H9 (cell line): ENCODE measurements at regions not wholly inside any gene's neighbourhood (a gene's known extent, or its start where the extent isn't known, plus 50 kb on each side); places are given as distances from the start of the nearest gene placed in this dataset.

Source experiments
- DNase-seq: peaks from one replicate; pipeline ENCODE4 v3.0.0-alpha.2; 2017
- H2AFZ ChIP-seq: one replicate; pipeline ENCODE4 v1.6.1; 2013; ENCODE audit warnings: mild to moderate bottlenecking, low read length, control low read depth, moderate library complexity
- H2AK5ac ChIP-seq: 2 replicates; pipeline ENCODE4 v1.6.1; 2013; ENCODE audit warnings: low read length, control low read depth, mixed read lengths; ENCODE audit not compliant: insufficient read length
- H2BK120ac ChIP-seq: one replicate; pipeline ENCODE4 v1.6.1; 2013; ENCODE audit warnings: low read depth, mild to moderate bottlenecking, low read length, control low read depth, inconsistent platforms; ENCODE audit not compliant: poor library complexity, severe bottlenecking
- H2BK12ac ChIP-seq: 2 replicates; pipeline ENCODE4 v1.6.1; 2013; ENCODE audit warnings: low read length, control low read depth, mixed read lengths, low read depth; ENCODE audit not compliant: insufficient read length
- H2BK15ac ChIP-seq: 2 replicates; pipeline ENCODE4 v1.6.1; 2013; ENCODE audit warnings: low read depth, low read length, control low read depth
- H2BK20ac ChIP-seq: one replicate; pipeline ENCODE4 v1.6.1; 2013; ENCODE audit warnings: low read depth, mild to moderate bottlenecking, low read length, control low read depth, inconsistent platforms; ENCODE audit not compliant: poor library complexity, severe bottlenecking
- H2BK5ac ChIP-seq: 2 replicates; pipeline ENCODE4 v1.6.1; 2013; ENCODE audit warnings: low read length, control low read depth, mixed read lengths; ENCODE audit not compliant: insufficient read length
- H3K14ac ChIP-seq: 2 replicates; pipeline ENCODE4 v1.6.1; 2013; ENCODE audit warnings: low read length, control low read depth; ENCODE audit not compliant: insufficient read depth
- H3K18ac ChIP-seq: 2 replicates; pipeline ENCODE4 v1.6.1; 2013; ENCODE audit warnings: low read depth, mild to moderate bottlenecking, mixed read lengths, low read length, control low read depth; ENCODE audit not compliant: insufficient read length
- H3K23ac ChIP-seq: 2 replicates; pipeline ENCODE4 v1.6.1; 2013; ENCODE audit warnings: low read length, control low read depth, mixed read lengths, low read depth; ENCODE audit not compliant: insufficient read length
- H3K23me2 ChIP-seq: 2 replicates; pipeline ENCODE4 v1.6.1; 2013; ENCODE audit warnings: low read depth, mild to moderate bottlenecking, mixed read lengths, low read length, control low read depth; ENCODE audit not compliant: insufficient read length, poor library complexity, severe bottlenecking
- H3K27ac ChIP-seq: 2 replicates; pipeline ENCODE4 v1.5.1; 2013; ENCODE audit warnings: low read length, control low read depth, mixed read lengths, low read depth; ENCODE audit not compliant: insufficient read length
- H3K27me3 ChIP-seq: 2 replicates; pipeline ENCODE4 v1.6.1; 2013; ENCODE audit warnings: low read length, control low read depth, inconsistent platforms; ENCODE audit not compliant: insufficient read depth
- H3K4ac ChIP-seq: 2 replicates; pipeline ENCODE4 v1.6.1; 2013; ENCODE audit warnings: low read depth, mild to moderate bottlenecking, control low read depth, inconsistent platforms, low read length, moderate library complexity
- H3K4me1 ChIP-seq: 2 replicates; pipeline ENCODE4 v1.6.1; 2013; ENCODE audit warnings: low read length, control low read depth, inconsistent platforms; ENCODE audit not compliant: insufficient read depth
- H3K4me2 ChIP-seq: 2 replicates; pipeline ENCODE4 v1.6.1; 2013; ENCODE audit warnings: low read length, control low read depth, mixed read lengths; ENCODE audit not compliant: insufficient read length, insufficient read depth
- H3K56ac ChIP-seq: 2 replicates; pipeline ENCODE4 v1.6.1; 2013; ENCODE audit warnings: low read depth, mild to moderate bottlenecking, mixed read lengths, low read length, control low read depth; ENCODE audit not compliant: insufficient read length
- H3K79me1 ChIP-seq: 2 replicates; pipeline ENCODE4 v1.6.1; 2013; ENCODE audit warnings: low read depth, mild to moderate bottlenecking, moderate library complexity, low read length, control low read depth, inconsistent platforms; ENCODE audit not compliant: insufficient read depth, poor library complexity, severe bottlenecking
- H3K79me2 ChIP-seq: 2 replicates; pipeline ENCODE4 v1.6.1; 2013; ENCODE audit warnings: low read length, control low read depth, inconsistent platforms; ENCODE audit not compliant: insufficient read depth
- H3K9ac ChIP-seq: 2 replicates; pipeline ENCODE4 v1.6.1; 2013; ENCODE audit warnings: low read length, control low read depth, mixed read lengths; ENCODE audit not compliant: insufficient read length; ENCODE audit errors: extremely low read depth
- H3K9me3 ChIP-seq: one replicate; pipeline ENCODE4 v1.6.1; 2013; ENCODE audit warnings: low read depth, low read length, inconsistent platforms; ENCODE audit not compliant: control insufficient read depth
- H3T11ph ChIP-seq: one replicate; pipeline ENCODE4 v1.6.1; 2013; ENCODE audit warnings: mild to moderate bottlenecking, low read length, control low read depth, inconsistent platforms
- H4K20me1 ChIP-seq: one replicate; pipeline ENCODE4 v1.6.1; 2013; ENCODE audit not compliant: control insufficient read depth, insufficient read length, insufficient read depth
- H4K5ac ChIP-seq: 2 replicates; pipeline ENCODE4 v1.6.1; 2013; ENCODE audit warnings: low read depth, mild to moderate bottlenecking, mixed read lengths, low read length, control low read depth; ENCODE audit not compliant: insufficient read length
- H4K8ac ChIP-seq: replicated peaks from 2 replicates; pipeline ENCODE4 v1.6.1; 2013; ENCODE audit warnings: low read length, control low read depth, mixed read lengths, low read depth; ENCODE audit not compliant: insufficient read length
- H4K91ac ChIP-seq: 2 replicates; pipeline ENCODE4 v1.6.1; 2013; ENCODE audit warnings: low read depth, mild to moderate bottlenecking, moderate library complexity, mixed read lengths, low read length, control low read depth; ENCODE audit not compliant: insufficient read length
- H3K27ac Mint-ChIP-seq, 3 experiments: 2 replicates in 2 of 3; 3 replicates in 1 of 3; pipeline ENCODE4 v1.8.0; 2020 to 2021; ENCODE audit warnings: mixed read lengths in 3 of 3, mild to moderate bottlenecking in 1 of 3, moderate library complexity in 1 of 3
- H3K27me3 Mint-ChIP-seq: 2 replicates; pipeline ENCODE4 v1.8.0; 2021; ENCODE audit warnings: low read depth, mild to moderate bottlenecking, moderate library complexity, mixed read lengths
- H3K36me3 Mint-ChIP-seq, 3 experiments: 2 replicates in 2 of 3; 3 replicates in 1 of 3; pipeline ENCODE4 v1.8.0; 2020 to 2021; ENCODE audit warnings: low read depth in 3 of 3, mixed read lengths in 3 of 3; ENCODE audit not compliant: insufficient read depth in 1 of 3
- H3K4me1 Mint-ChIP-seq, 2 experiments: 2 replicates each; pipeline ENCODE4 v1.8.0; 2020; ENCODE audit warnings: mixed read lengths in 2 of 2
- H3K4me3 Mint-ChIP-seq, 2 experiments: 2 replicates in 1 of 2; 3 replicates in 1 of 2; pipeline ENCODE4 v1.8.0; 2020 to 2021; ENCODE audit warnings: mild to moderate bottlenecking in 2 of 2, mixed read lengths in 2 of 2, moderate library complexity in 1 of 2
- H3K9me3 Mint-ChIP-seq, 2 experiments: 2 replicates in 1 of 2; 3 replicates in 1 of 2; pipeline ENCODE4 v1.8.0; 2020; ENCODE audit warnings: mild to moderate bottlenecking in 2 of 2, mixed read lengths in 2 of 2, moderate library complexity in 1 of 2
- WGBS: extraction: QIAGEN DNeasy Blood & Tissue Kit; methylation state at CpG from one replicate; pipeline ENCODE4 v1.1.7; 2013; ENCODE audit warnings: missing lambda C conversion rate, low lambda C conversion rate, mixed read lengths; ENCODE audit not compliant: insufficient read length; ENCODE audit errors: extremely low coverage; 5-methylcytosine and 5-hydroxymethylcytosine counted together
- TF ChIP-seq, protein P1 (sequence below): fragments of 200-600 bp; sonication (generic); conservative IDR thresholded peaks from 3 replicates; pipeline ENCODE4 v1.8.0; 2021; ENCODE audit warnings: antibody characterized with exemption, mild to moderate bottlenecking

DNA sequence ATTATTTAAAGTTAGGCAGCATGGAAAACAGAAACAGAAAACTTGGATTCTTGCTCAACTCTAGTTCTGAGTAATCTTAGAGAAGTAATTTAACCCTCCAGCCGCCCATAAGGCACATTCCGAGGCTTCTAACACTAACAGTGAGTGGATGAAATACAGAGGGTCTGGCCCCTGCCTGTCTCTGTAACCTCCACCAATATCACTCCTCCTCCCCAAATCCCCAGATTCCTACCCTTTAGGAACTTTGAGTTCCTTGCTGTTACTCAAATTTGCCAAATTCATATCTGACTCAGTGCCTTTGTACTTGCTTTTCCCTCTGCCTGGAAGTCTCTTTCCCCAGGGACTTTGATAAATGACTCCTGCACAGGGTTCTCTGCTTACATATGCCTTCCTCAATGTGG, 112.5 kb upstream of the TGFBR2 start:
- no peak overlapping the region for H4K91ac ChIP-seq
- no peaks in the 10 kb centered on the region for H3K79me1 ChIP-seq
- H4K5ac ChIP-seq, result no peak overlapping the region
- H3K9ac ChIP-seq, result no peak overlapping the region
- H4K20me1 ChIP-seq, result no peaks in the 10 kb centered on the region
- H3K23ac ChIP-seq, result no peak overlapping the region
- H3K27me3 ChIP-seq, result no peaks in the 10 kb centered on the region
- H2AFZ ChIP-seq, result no peak overlapping the region
- no peak overlapping the region for H3K4me2 ChIP-seq
- no peaks in the 10 kb centered on the region for H3K9me3 ChIP-seq
- TF ChIP-seq, protein P1, sequence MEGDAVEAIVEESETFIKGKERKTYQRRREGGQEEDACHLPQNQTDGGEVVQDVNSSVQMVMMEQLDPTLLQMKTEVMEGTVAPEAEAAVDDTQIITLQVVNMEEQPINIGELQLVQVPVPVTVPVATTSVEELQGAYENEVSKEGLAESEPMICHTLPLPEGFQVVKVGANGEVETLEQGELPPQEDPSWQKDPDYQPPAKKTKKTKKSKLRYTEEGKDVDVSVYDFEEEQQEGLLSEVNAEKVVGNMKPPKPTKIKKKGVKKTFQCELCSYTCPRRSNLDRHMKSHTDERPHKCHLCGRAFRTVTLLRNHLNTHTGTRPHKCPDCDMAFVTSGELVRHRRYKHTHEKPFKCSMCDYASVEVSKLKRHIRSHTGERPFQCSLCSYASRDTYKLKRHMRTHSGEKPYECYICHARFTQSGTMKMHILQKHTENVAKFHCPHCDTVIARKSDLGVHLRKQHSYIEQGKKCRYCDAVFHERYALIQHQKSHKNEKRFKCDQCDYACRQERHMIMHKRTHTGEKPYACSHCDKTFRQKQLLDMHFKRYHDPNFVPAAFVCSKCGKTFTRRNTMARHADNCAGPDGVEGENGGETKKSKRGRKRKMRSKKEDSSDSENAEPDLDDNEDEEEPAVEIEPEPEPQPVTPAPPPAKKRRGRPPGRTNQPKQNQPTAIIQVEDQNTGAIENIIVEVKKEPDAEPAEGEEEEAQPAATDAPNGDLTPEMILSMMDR, result no peak
- no peak overlapping the region for H2BK5ac ChIP-seq
- no peak overlapping the region for H3K27ac ChIP-seq
- DNase-seq, result no peak
- H3K23me2 ChIP-seq, result no peaks in the 10 kb centered on the region
- peaks cover 6 to 12% of the 10 kb centered on the region in 2 experiments; a peak in 2 of 4 replicates for H3K4me1 Mint-ChIP-seq
- H3K79me2 ChIP-seq, result no peaks in the 10 kb centered on the region
- H3K4me3 Mint-ChIP-seq, result no peak overlapping the region
- no peak overlapping the region for H2AK5ac ChIP-seq
- H3K36me3 Mint-ChIP-seq, result no peaks in the 10 kb centered on the region
- H3K14ac ChIP-seq, result no peak overlapping the region
- H2BK12ac ChIP-seq, result no peak overlapping the region
- H2BK15ac ChIP-seq, result no peak overlapping the region
- no peak overlapping the region for H3K18ac ChIP-seq
- H3K27ac Mint-ChIP-seq, result no peak overlapping the region; a peak in 1 of 7 replicates
- H2BK20ac ChIP-seq, result no peak overlapping the region
- H3K9me3 Mint-ChIP-seq, result no peaks in the 10 kb centered on the region
- H2BK120ac ChIP-seq, result no peak overlapping the region
- peaks cover 2% of the 10 kb centered on the region; the same call in 1 of the 2 replicates for H3K4me1 ChIP-seq
- H3K27me3 Mint-ChIP-seq, result peaks cover 2% of the 10 kb centered on the region; the same call in 1 of the 2 replicates
- H3K4ac ChIP-seq, result no peak overlapping the region
- H3K56ac ChIP-seq, result no peak overlapping the region
- WGBS, result no CpG with 5 or more reads among the region's 2 CpGs
- H4K8ac ChIP-seq, result no peak overlapping the region
- H3T11ph ChIP-seq, result no peak overlapping the region
